IPS-NIHi11 (cell line): ENCODE measurements at regions not wholly inside any gene's neighbourhood (a gene's known extent, or its start where the extent isn't known, plus 50 kb on each side); places are given as distances from the start of the nearest gene placed in this dataset.

Experiments
- DNase-seq: peaks from one replicate; pipeline ENCODE4 v3.0.0; 2012; ENCODE audit warnings: mixed read lengths, low spot score

GRCh38 chr2:239533569-239534316 is 132.9 kb upstream of the HDAC4 start:
- DNase-seq: no peak

DNA sequence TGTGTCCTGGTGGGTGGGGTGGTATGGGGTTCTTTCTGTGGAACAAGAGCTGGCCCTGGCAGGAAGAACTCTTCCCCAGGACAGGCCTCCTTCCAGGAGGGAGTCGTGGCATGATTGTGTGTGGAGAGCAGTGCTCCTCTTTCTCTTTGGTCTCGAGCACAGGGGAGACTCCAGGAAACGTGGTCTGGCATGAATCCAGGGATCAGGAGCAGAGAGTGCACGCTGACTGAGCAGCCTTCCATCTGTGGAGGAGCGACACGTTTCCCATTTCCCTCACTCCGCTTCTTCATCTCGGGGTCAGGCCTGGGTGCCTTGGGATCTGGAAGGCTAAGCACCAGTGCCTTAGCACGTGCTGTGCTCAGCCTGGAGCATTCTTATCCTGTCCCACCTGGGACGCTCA is 132.0 kb upstream of the HDAC4 start:
- no peak for DNase-seq

DNA sequence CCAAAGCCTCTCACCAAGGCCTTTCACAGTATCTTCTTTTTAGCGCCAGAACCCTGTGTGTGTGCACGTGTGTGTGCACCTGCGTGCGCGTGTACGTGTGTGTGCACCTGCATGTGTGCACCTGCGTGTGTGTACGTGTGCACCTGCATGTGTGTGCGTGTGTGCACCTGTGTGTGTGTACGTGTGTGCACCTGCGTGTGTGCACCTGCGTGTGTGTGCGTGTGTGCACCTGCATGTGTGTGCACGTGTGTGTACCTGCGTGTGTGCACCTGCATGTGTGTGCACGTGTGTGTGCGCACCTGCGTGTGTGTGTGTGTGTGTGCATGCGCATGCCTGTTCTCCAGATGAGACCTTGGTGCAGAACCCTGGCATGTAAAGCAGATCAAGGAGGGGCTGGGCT is 131.4 kb upstream of the HDAC4 start:
- DNase-seq: no peak

DNA sequence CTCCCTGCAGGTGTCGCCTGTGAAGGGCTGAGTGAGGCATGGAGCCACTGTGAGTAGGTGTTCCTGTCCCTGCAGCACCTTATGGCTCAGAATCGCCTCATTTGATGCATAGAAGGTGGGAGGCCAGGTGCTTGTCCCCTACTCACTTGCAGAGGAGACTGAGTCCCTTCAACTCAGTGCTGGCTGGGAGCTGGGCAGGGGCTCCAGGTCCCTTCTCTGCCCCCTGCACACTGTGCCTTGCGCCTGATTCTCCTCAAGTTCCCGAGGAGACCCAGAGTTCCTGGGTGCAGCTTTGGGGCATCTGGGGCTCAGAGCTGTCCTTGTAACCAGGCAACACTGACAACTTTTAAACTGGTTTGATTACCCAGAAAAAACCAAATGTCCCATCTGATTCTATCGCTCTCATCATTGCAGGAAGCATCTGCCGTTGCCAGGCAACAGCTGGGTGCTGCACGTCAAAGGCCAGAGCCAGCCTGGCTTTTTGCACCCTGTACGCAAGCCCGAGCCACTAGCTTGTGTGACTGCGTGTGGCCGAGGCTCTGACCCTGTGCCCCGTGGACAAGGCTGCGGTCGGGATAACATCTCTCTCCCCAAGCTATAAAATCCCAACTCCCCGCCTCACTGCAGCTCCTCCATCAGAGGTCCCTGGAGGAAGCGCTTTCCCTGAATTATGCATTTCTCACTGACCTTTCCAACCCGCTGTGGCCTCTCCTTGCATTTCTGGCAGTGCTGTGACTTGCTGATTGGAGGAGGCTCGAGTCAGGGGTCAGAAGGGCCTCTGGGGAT is 130.8 kb upstream of the HDAC4 start:
- no peak for DNase-seq

- DNase-seq: no peak
Measured at GRCh38 chr2:239530749-239531316, 130.0 kb upstream of the HDAC4 start.

- no peak for DNase-seq
Measured at GRCh38 chr2:239529313-239530015, 128.6 kb upstream of the HDAC4 start.

DNA sequence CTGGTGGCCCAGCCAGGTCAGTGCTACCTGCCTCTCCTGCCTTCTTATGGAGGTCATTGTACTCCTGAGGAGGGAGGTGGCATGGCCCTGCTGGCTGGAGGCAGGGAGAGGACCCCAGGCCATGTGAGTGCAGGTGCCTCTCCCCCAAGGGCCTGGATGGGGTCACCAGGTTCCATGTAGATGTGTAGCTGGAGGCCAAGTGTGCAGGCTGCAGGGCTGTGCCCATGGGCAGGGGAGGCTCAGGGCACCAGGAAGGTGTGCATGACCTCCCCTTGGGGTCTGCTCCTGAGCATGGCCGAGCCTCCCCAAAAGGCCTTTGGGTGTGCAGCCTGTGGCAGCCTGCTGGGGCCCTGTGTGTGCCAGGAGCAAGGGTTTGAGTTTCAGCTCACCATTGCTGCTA is 128.1 kb upstream of the HDAC4 start:
- DNase-seq: no peak

- DNase-seq: no peak
Measured at GRCh38 chr2:239528146-239528545, 127.3 kb upstream of the HDAC4 start.

DNA sequence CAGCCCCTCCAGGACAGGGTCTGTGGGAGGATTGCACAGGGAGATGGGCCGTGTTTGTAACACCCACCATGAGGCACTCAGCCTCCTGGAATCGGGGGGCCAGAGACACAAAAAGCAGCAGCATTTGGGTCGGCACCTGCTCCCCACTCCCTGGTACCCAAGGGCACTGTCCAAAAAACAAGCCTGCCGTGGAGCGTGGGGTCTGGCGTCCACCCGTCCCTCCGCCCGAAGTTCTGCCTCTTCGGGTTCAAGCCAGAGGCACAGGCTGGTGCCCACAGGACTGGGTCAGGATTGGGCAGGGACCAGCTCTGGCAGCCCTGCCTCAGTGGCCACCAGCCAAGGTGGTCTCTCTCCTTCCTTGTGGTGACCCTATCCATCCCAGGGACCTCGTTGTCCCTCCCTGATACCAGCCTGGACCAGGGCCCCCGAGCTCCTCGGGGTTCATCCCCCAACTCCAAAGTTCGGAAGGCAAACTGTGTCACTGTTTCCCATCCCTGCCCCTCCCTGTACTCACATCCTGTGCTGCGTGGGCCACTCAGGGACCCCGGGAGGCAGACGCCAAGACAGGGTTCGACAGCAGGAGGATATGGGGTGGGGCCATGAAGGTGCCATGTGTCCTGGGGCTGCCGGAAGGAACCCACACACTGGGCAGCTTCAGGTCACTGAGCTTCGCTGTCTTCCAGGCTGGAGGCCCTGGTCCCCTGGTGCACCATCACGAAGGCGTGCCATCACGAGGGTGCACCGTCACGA is 126.0 kb upstream of the HDAC4 start:
- DNase-seq: no peak

GRCh38 chr2:239526038-239526437 is 125.2 kb upstream of the HDAC4 start:
- DNase-seq: no peak

DNA sequence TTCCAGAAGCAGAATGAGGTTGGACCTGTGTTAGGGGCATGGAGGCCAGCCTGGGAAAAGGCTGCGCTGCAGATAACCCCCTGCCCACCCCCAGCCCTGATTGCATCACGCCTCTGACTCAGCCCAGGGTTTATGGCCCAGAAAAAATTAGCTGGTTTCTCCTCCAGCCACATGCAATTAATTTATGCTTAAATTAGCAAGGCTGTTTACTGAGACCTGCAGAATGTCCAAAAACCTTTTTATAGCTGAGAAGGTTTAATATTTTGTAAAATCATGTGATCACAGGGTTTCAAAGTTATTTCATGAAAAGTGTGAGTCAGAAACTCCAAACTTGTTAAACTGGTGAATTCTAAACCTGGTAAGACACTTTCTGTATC is 123.1 kb upstream of the HDAC4 start:
- no peak for DNase-seq

GRCh38 chr2:239523147-239523953 is 122.5 kb upstream of the HDAC4 start:
- no peak for DNase-seq

- DNase-seq: no peak
Measured at GRCh38 chr2:239522740-239523119, 121.9 kb upstream of the HDAC4 start.

DNA sequence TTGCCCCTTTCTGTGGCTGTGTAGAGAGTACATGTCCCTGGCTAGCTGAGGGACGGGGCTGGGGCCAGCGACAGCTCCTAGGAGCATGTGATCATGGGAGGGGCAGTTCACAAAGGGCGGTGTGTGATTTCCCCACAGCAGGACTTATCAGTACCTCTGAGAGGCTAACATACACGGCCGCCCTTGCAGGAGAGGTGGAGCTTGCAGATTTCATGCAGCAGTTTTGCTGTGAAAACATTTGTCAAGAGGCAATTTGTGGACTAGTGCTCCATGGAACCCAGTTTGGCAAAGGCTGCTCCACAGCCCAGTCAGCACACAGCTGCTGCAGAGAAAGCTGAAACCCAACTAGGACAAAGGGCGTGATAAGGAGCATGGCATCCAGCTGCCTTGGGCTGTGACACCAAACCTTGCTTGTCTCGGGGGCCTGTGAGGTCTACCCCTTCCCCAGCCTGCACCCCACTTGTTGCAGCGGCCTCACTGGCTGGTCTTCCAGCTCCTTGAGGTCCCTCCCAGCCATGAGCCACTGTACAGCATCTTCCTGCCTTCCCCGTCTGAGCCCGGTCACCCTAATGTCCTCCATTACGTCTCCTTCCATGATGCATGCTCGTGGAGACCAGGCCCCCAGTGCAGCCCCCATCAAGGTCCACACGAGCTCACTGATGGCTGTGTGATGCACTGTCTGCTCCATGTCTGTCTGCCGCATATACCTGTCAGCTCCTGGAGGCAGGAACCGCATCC is 121.4 kb upstream of the HDAC4 start:
- DNase-seq: no peak

GRCh38 chr2:239521518-239521815 is 120.6 kb upstream of the HDAC4 start:
- no peak for DNase-seq

DNA sequence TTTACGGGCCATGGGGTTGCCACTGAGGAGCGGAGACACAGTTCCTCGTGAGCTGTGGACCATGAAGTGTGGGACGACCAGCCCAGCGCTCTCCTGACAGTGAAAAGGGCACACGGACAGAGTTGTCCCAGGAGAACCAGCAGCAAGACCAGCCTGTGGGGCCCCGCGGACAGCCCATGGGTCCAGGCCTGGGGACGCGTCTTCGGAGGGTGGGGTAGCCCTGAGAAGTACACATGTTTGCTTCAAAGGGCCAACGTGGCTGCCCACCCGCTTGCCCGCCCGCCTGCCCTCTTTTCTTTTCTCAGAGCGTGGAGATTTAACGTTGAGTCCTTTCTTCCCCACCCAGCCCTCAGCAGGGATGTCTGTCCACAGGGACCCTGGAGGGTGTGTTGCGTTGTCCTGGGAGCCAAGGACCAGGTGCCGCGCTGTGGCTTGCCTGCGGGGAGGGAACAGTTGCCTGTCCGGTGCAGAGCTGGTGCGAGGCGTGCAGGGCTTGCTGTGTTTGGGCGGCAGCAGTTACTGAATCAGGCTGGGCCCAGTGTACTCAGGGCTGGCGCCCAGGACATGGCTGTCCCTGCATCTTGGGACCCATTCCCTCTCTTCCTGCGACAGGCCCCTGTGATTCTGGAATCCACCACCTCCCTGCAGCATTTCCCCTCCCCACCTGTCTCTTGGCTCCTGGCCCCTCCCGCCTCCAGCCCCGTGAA is 120.1 kb upstream of the HDAC4 start:
- DNase-seq: no peak

GRCh38 chr2:239519921-239520585 is 119.2 kb upstream of the HDAC4 start:
- no peak for DNase-seq

DNA sequence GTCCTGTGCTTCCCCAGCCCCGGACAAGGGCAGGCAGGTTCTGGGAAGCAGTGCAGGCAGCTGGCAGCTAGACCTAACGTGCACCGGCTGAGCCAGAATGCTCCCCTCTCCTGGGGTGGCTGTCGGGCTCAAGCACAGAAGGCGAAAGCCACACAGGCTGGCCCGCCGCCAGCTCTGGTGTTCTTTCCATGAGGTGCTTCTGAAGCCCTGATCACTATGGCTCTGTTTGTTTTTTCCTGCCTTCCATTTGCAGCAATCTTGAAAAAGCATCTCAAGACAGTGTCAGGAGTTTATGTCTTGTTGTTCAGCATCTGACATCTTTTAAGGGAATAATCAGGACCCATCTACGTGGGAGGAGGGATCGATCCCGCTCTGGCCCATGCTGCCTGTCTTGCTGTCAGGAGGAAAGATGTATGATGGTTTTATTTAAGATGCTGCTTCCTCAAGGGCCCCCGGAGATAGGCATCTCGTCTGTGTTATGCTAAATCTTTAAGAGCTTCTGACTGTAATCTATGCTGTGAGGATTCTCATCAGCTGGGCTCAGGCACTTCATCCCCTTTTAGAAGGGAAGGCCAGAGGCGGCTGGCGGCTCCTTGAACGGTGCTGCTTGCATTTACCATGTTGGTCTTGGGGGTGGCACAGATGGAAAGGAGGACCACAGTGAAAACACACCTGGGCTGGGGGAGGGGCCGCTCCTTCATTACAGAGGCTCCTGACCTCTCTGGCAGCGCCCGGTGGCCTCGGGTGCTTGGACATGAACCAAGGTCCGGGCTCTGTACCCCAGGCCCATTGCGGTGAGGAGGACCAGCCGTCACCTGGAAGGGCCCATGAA is 118.5 kb upstream of the HDAC4 start:
- DNase-seq: no peak
